ENCODE measurements at regions not wholly inside any gene's neighbourhood (a gene's known extent, or its start where the extent isn't known, plus 50 kb on each side); places are given as distances from the start of the nearest gene placed in this dataset.

- Histone ChIP-seq H3K9me3 (no peaks in the 10 kb centered on the region), H3K4me3 (no peak overlapping the region), H3K4me1 (no peaks in the 10 kb centered on the region), H3K27ac (no peak overlapping the region), H3K36me3 (no peaks in the 10 kb centered on the region), H3K27me3 (no peaks in the 10 kb centered on the region)
- TF ChIP-seq POLR2A (IDR thresholded peaks at IDR 0.05) (no peak), CTCF (IDR thresholded peaks at IDR 0.05) (no peak), POLR2AphosphoS5 (IDR thresholded peaks at IDR 0.05; ENCODE audit: insufficient read depth in 1 of 2, low read depth in 1 of 2) (no peak)
- DNase-seq (ENCODE audit: extremely low spot score in 2 of 2) = no peak
- intact Hi-C loops (cut with DNase I) = no loop called here
These were observed 339.4 kb downstream of the CD83 start for GRCh38 chr6:14456941-14457340.

GRCh38 chr6:14458669-14459266, 341.2 kb downstream of the CD83 start:
- intact Hi-C loops (cut with DNase I) = no loop called here
- DNase-seq (ENCODE audit: extremely low spot score in 2 of 2) = no peak
- no peak for TF ChIP-seq POLR2AphosphoS5 (IDR thresholded peaks at IDR 0.05; ENCODE audit: insufficient read depth in 1 of 2, low read depth in 1 of 2)
- no peak for TF ChIP-seq CTCF (IDR thresholded peaks at IDR 0.05)
- TF ChIP-seq POLR2A (IDR thresholded peaks at IDR 0.05) = no peak
- no peaks in the 10 kb centered on the region for H3K27me3 ChIP-seq
- H3K27ac ChIP-seq = no peak overlapping the region
- H3K36me3 ChIP-seq = no peaks in the 10 kb centered on the region
- no peaks in the 10 kb centered on the region for H3K9me3 ChIP-seq
- no peaks in the 10 kb centered on the region for H3K4me1 ChIP-seq
- H3K4me3 ChIP-seq = no peak overlapping the region

- DNase-seq (ENCODE audit: extremely low spot score in 2 of 2) = no peak
- no peak for TF ChIP-seq POLR2A (IDR thresholded peaks at IDR 0.05)
- no peak for TF ChIP-seq POLR2AphosphoS5 (IDR thresholded peaks at IDR 0.05; ENCODE audit: insufficient read depth in 1 of 2, low read depth in 1 of 2)
- no peak for TF ChIP-seq CTCF (IDR thresholded peaks at IDR 0.05)
- H3K27ac ChIP-seq = no peak overlapping the region
- no peaks in the 10 kb centered on the region for H3K27me3 ChIP-seq
- intact Hi-C loops (cut with DNase I) = no loop called here
- H3K4me1 ChIP-seq = no peaks in the 10 kb centered on the region
- H3K4me3 ChIP-seq = no peak overlapping the region
- H3K9me3 ChIP-seq = no peaks in the 10 kb centered on the region
- no peaks in the 10 kb centered on the region for H3K36me3 ChIP-seq
These were observed 341.7 kb downstream of the CD83 start for GRCh38 chr6:14459315-14459714.

GRCh38 chr6:14460556-14460955, 343.0 kb downstream of the CD83 start:
- no peak overlapping the region for H3K27ac ChIP-seq
- no peaks in the 10 kb centered on the region for H3K4me1 ChIP-seq
- DNase-seq (ENCODE audit: extremely low spot score in 2 of 2) = no peak
- H3K4me3 ChIP-seq = no peak overlapping the region
- no peak for TF ChIP-seq POLR2AphosphoS5 (IDR thresholded peaks at IDR 0.05; ENCODE audit: insufficient read depth in 1 of 2, low read depth in 1 of 2)
- no peak for TF ChIP-seq POLR2A (IDR thresholded peaks at IDR 0.05)
- no peak for TF ChIP-seq CTCF (IDR thresholded peaks at IDR 0.05)
- H3K27me3 ChIP-seq = no peaks in the 10 kb centered on the region
- intact Hi-C loops (cut with DNase I) = no loop called here
- no peaks in the 10 kb centered on the region for H3K9me3 ChIP-seq
- no peaks in the 10 kb centered on the region for H3K36me3 ChIP-seq

GRCh38 chr6:14462135-14462534, 344.6 kb downstream of the CD83 start:
- H3K4me1 ChIP-seq = no peaks in the 10 kb centered on the region
- H3K36me3 ChIP-seq = no peaks in the 10 kb centered on the region
- no peak overlapping the region for H3K27ac ChIP-seq
- intact Hi-C loops (cut with DNase I) = no loop called here
- TF ChIP-seq CTCF (IDR thresholded peaks at IDR 0.05) = no peak
- TF ChIP-seq POLR2A (IDR thresholded peaks at IDR 0.05) = no peak
- TF ChIP-seq POLR2AphosphoS5 (IDR thresholded peaks at IDR 0.05; ENCODE audit: insufficient read depth in 1 of 2, low read depth in 1 of 2) = no peak
- no peak for DNase-seq (ENCODE audit: extremely low spot score in 2 of 2)
- H3K27me3 ChIP-seq = no peaks in the 10 kb centered on the region
- H3K4me3 ChIP-seq = no peak overlapping the region
- H3K9me3 ChIP-seq = no peaks in the 10 kb centered on the region
